ENCODE measurements at regions not wholly inside any gene's neighbourhood (a gene's known extent, or its start where the extent isn't known, plus 50 kb on each side); places are given as distances from the start of the nearest gene placed in this dataset.
"Not testable (repeated sequence)": the region's sequence is repeated elsewhere in the genome, so short reads cannot be mapped to it uniquely, and the experiment has no call there.

GRCh38 chr18:71370671-71371445, 1082.0 kb downstream of the SOCS6 start:
- DNase-seq (ENCODE audit: low spot score), result no peak

GRCh38 chr18:71370095-71370494, 1081.2 kb downstream of the SOCS6 start:
- DNase-seq (ENCODE audit: low spot score), result no peak

- DNase-seq (ENCODE audit: low spot score), result no peak
These were observed 1073.3 kb downstream of the SOCS6 start for GRCh38 chr18:71362140-71362539.

- DNase-seq (ENCODE audit: low spot score), result not testable (repeated sequence)
These were observed 1066.8 kb downstream of the SOCS6 start for GRCh38 chr18:71355599-71355998.

- DNase-seq (ENCODE audit: low spot score), result no peak
These were observed 1063.8 kb downstream of the SOCS6 start for GRCh38 chr18:71352618-71353017.

GRCh38 chr18:71336576-71337210, 1047.8 kb downstream of the SOCS6 start:
- no peak for DNase-seq (ENCODE audit: low spot score)

GRCh38 chr18:71329563-71329962, 1040.7 kb downstream of the SOCS6 start:
- no peak for DNase-seq (ENCODE audit: low spot score)

GRCh38 chr18:71329114-71329513, 1040.3 kb downstream of the SOCS6 start:
- DNase-seq (ENCODE audit: low spot score), result no peak

GRCh38 chr18:71327850-71328249, 1039.0 kb downstream of the SOCS6 start:
- no peak for DNase-seq (ENCODE audit: low spot score)

GRCh38 chr18:71327441-71327840, 1038.6 kb downstream of the SOCS6 start:
- DNase-seq (ENCODE audit: low spot score), result no peak

- no peak for DNase-seq (ENCODE audit: low spot score)
These were observed 1038.0 kb downstream of the SOCS6 start for GRCh38 chr18:71326826-71327225.

- no peak for DNase-seq (ENCODE audit: low spot score)
These were observed 1035.5 kb downstream of the SOCS6 start for GRCh38 chr18:71324356-71324755.

- no peak for DNase-seq (ENCODE audit: low spot score)
These were observed 1033.4 kb downstream of the SOCS6 start for GRCh38 chr18:71322201-71322600.

- no peak for DNase-seq (ENCODE audit: low spot score)
These were observed 1032.5 kb downstream of the SOCS6 start for GRCh38 chr18:71321319-71321718.

- DNase-seq (ENCODE audit: low spot score), result no peak
These were observed 1016.0 kb downstream of the SOCS6 start for GRCh38 chr18:71304856-71305255.

GRCh38 chr18:71303743-71304142, 1014.9 kb downstream of the SOCS6 start:
- DNase-seq (ENCODE audit: low spot score), result not testable (repeated sequence)

GRCh38 chr18:71301596-71301995, 1012.8 kb downstream of the SOCS6 start:
- DNase-seq (ENCODE audit: low spot score), result no peak

- not testable (repeated sequence) for DNase-seq (ENCODE audit: low spot score)
These were observed 1005.4 kb downstream of the SOCS6 start for GRCh38 chr18:71294201-71294600.

GRCh38 chr18:71293322-71293721, 1004.5 kb downstream of the SOCS6 start:
- no peak for DNase-seq (ENCODE audit: low spot score)

- no peak for DNase-seq (ENCODE audit: low spot score)
These were observed 998.4 kb downstream of the SOCS6 start for GRCh38 chr18:71287268-71287667.

GRCh38 chr18:71252351-71252865, 963.6 kb downstream of the SOCS6 start:
- no peak for DNase-seq (ENCODE audit: low spot score)

- no peak for DNase-seq (ENCODE audit: low spot score)
These were observed 961.3 kb downstream of the SOCS6 start for GRCh38 chr18:71250191-71250590.

- no peak for DNase-seq (ENCODE audit: low spot score)
These were observed 960.9 kb downstream of the SOCS6 start for GRCh38 chr18:71249791-71250190.
